ENCODE measurements at regions not wholly inside any gene's neighbourhood (a gene's known extent, or its start where the extent isn't known, plus 50 kb on each side); places are given as distances from the start of the nearest gene placed in this dataset.

GRCh38 chr6:165002866-165003265 is 306.5 kb downstream of the C6orf118 start:
- no peak overlapping the region for H3K27ac ChIP-seq
- in situ Hi-C loops (cut with MboI; ENCODE audit: low pct_ligation_motif_present in 1 of 4, low pct_unique_long_range_greater_than_20kb in 1 of 4, low sequenced_read_pairs in 3 of 4): no loop called here

GRCh38 chr6:165002358-165002757 is 307.0 kb downstream of the C6orf118 start:
- intact Hi-C loops (cut with DNase I; ENCODE audit: low total_unique reads): no loop called here
- in situ Hi-C loops (cut with MboI; ENCODE audit: low pct_ligation_motif_present in 1 of 4, low pct_unique_long_range_greater_than_20kb in 1 of 4, low sequenced_read_pairs in 3 of 4): no loop called here
- no peak for DNase-seq
- no peak overlapping the region for H3K4me3 ChIP-seq
- H3K36me3 ChIP-seq: no peaks in the 10 kb centered on the region
- 88 to 94% methylated on average over 4 of the region's 4 CpGs for WGBS, 2 donors (ENCODE audit: low coverage in 1 of 2)
- H3K27ac ChIP-seq: no peak overlapping the region
- H3K4me1 ChIP-seq: no peaks in the 10 kb centered on the region
- H3K27me3 ChIP-seq: no peaks in the 10 kb centered on the region
- TF ChIP-seq POLR2AphosphoS5 (IDR thresholded peaks at IDR 0.05): no peak
- TF ChIP-seq CTCF (IDR thresholded peaks at IDR 0.05): no peak
- no peak for TF ChIP-seq EP300 (IDR thresholded peaks at IDR 0.05; ENCODE audit: low read depth)
- TF ChIP-seq POLR2A (IDR thresholded peaks at IDR 0.05): no peak
- H3K9me3 ChIP-seq: no peaks in the 10 kb centered on the region

More at GRCh38 chr6:165002866-165003265, 306.5 kb downstream of the C6orf118 start:
- no peak for TF ChIP-seq EP300 (IDR thresholded peaks at IDR 0.05; ENCODE audit: low read depth)
- TF ChIP-seq POLR2A (IDR thresholded peaks at IDR 0.05): no peak
- TF ChIP-seq CTCF (IDR thresholded peaks at IDR 0.05): no peak
- TF ChIP-seq POLR2AphosphoS5 (IDR thresholded peaks at IDR 0.05): no peak
- no peaks in the 10 kb centered on the region for H3K4me1 ChIP-seq
- H3K4me3 ChIP-seq: no peak overlapping the region
- intact Hi-C loops (cut with DNase I; ENCODE audit: low total_unique reads): no loop called here
- no peaks in the 10 kb centered on the region for H3K9me3 ChIP-seq
- 81% methylated on average over 5 to 11 of the region's 11 CpGs for WGBS, 2 donors (ENCODE audit: low coverage in 1 of 2)
- no peaks in the 10 kb centered on the region for H3K27me3 ChIP-seq
- no peaks in the 10 kb centered on the region for H3K36me3 ChIP-seq
- no peak for DNase-seq

GRCh38 chr6:165001502-165002157 is 307.8 kb downstream of the C6orf118 start:
- in situ Hi-C loops (cut with MboI; ENCODE audit: low pct_ligation_motif_present in 1 of 4, low pct_unique_long_range_greater_than_20kb in 1 of 4, low sequenced_read_pairs in 3 of 4) (no loop called here), intact Hi-C loops (cut with DNase I; ENCODE audit: low total_unique reads) (no loop called here)
- no peak for TF ChIP-seq POLR2AphosphoS5 (IDR thresholded peaks at IDR 0.05)
- TF ChIP-seq EP300 (IDR thresholded peaks at IDR 0.05; ENCODE audit: low read depth): no peak
- TF ChIP-seq CTCF (IDR thresholded peaks at IDR 0.05): no peak
- TF ChIP-seq POLR2A (IDR thresholded peaks at IDR 0.05): no peak
- Histone ChIP-seq H3K9me3 (no peaks in the 10 kb centered on the region), H3K4me1 (no peaks in the 10 kb centered on the region), H3K27ac (no peak overlapping the region), H3K36me3 (no peaks in the 10 kb centered on the region), H3K27me3 (no peaks in the 10 kb centered on the region), H3K4me3 (no peak overlapping the region)
- DNase-seq: no peak
- WGBS, 2 donors (ENCODE audit: low coverage in 1 of 2): 93 to 100% methylated on average over 1 to 30 of the region's 33 CpGs

GRCh38 chr6:164998297-164998696 is 311.1 kb downstream of the C6orf118 start:
- intact Hi-C loops (cut with DNase I; ENCODE audit: low total_unique reads): no loop called here

More at GRCh38 chr6:164998297-164998696, 311.1 kb downstream of the C6orf118 start:
- no peaks in the 10 kb centered on the region for H3K27me3 ChIP-seq
- TF ChIP-seq POLR2A (IDR thresholded peaks at IDR 0.05) (no peak), POLR2AphosphoS5 (IDR thresholded peaks at IDR 0.05) (no peak), CTCF (IDR thresholded peaks at IDR 0.05) (no peak), EP300 (IDR thresholded peaks at IDR 0.05; ENCODE audit: low read depth) (no peak)
- no peaks in the 10 kb centered on the region for H3K36me3 ChIP-seq
- H3K9me3 ChIP-seq: no peaks in the 10 kb centered on the region
- no peak for DNase-seq
- no peak overlapping the region for H3K27ac ChIP-seq
- in situ Hi-C loops (cut with MboI; ENCODE audit: low pct_ligation_motif_present in 1 of 4, low pct_unique_long_range_greater_than_20kb in 1 of 4, low sequenced_read_pairs in 3 of 4): no loop called here
- 75 to 80% methylated on average over 5 to 8 of the region's 8 CpGs for WGBS, 2 donors (ENCODE audit: low coverage in 1 of 2)
- H3K4me3 ChIP-seq: no peak overlapping the region
- no peaks in the 10 kb centered on the region for H3K4me1 ChIP-seq
